HCT116 (cell line): ENCODE measurements at regions not wholly inside any gene's neighbourhood (a gene's known extent, or its start where the extent isn't known, plus 50 kb on each side); places are given as distances from the start of the nearest gene placed in this dataset.

Experiments used
- JUND ChIP-seq: IDR thresholded peaks from 2 replicates; pipeline ENCODE4 v1.6.1; 2012
- POLR2AphosphoS5 ChIP-seq: IDR thresholded peaks from 2 replicates; pipeline ENCODE4 v1.6.1; 2011; ENCODE audit warnings: mild to moderate bottlenecking, low read depth, low read length, moderate library complexity
- RAD21 ChIP-seq: IDR thresholded peaks from 2 replicates; pipeline ENCODE4 v1.6.1; 2012; ENCODE audit warnings: low read depth, mild to moderate bottlenecking
- TCF7L2 ChIP-seq: IDR thresholded peaks from 2 replicates; pipeline ENCODE4 v1.7.0; 2011; ENCODE audit warnings: borderline replicate concordance, inconsistent platforms; ENCODE audit not compliant: insufficient read depth, insufficient read length; ENCODE audit errors: extremely low read depth

DNA sequence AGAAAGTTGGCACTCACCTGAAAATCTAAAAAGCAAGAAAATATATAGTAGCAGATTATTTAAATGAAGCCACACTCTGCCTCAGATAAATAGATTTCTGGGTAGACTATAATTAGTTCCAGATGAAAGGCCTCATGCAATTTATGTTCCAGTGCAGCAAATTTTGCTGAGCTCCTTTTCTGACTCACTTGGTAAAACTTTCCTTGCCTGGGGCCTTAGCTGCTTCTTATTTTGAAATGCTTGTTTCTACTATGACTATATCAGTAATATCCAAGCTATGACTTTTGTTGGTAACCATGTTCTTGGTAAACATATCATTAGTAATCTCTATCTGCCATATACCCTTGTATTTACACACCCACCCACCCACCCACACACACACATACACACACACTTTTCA lies 961.8 kb downstream of the SH3BGRL start:
- TF ChIP-seq POLR2AphosphoS5 = no peak
- no peak for TF ChIP-seq JUND
- TF ChIP-seq RAD21 = no peak
- TF ChIP-seq TCF7L2 = no peak
